SHP77 treated with DMSO at 0.1 percent for 48 hours (cell line): ENCODE measurements at regions not wholly inside any gene's neighbourhood (a gene's known extent, or its start where the extent isn't known, plus 50 kb on each side); places are given as distances from the start of the nearest gene placed in this dataset.

Source experiments
- DNase-seq: peaks from one replicate; lab custom pipeline; 2025; lab: John Stamatoyannopoulos, UW

GRCh38 chr7:47724335-47724982 lies 142.5 kb upstream of the TNS3 start:
- no peak for DNase-seq

DNA sequence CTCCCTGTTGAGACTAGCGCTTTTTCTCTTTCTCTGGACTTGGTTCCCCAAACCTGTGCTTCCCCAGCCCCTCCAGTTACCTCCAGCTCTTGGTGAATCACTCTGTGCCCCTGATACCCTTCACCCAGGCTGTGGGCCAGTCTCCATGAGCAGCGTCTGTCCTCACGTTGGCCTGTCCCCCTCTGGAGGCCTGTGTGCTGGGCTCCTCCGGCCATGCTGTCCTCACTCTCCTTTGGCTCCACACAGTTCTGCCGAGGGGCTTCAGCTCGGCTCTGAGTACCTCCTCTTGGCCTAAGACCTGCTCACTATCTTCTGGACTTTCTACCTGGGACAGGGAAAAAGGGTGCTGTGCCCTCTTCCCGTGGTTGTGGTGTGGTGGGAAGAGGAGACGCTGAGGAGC lies 140.2 kb upstream of the TNS3 start:
- no peak for DNase-seq

DNA sequence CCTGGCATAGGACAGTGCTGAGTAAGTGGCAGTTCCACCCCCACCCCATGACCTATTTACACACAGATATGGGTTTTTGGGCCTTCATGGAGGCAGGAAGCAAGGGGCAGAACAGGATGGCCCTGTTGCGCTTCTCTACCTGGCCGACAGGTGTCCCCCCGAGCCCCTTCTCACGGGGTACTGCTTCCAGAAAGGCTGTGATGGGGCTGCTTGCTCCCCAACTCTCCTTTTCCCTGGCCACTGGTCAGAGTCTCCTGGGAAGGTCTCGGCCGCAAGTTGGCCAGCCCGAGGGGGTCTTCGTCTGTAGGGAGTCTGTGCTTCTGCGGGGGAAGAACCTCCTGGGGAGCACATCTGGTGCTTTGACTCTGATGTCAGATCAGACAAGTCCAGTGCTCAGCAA lies 139.8 kb upstream of the TNS3 start:
- DNase-seq = no peak

GRCh38 chr7:47720907-47721244 lies 139.0 kb upstream of the TNS3 start:
- no peak for DNase-seq

- no peak for DNase-seq
These were observed 138.4 kb upstream of the TNS3 start for GRCh38 chr7:47720141-47720906.

- DNase-seq = no peak
These were observed 137.8 kb upstream of the TNS3 start for GRCh38 chr7:47719675-47720074.

DNA sequence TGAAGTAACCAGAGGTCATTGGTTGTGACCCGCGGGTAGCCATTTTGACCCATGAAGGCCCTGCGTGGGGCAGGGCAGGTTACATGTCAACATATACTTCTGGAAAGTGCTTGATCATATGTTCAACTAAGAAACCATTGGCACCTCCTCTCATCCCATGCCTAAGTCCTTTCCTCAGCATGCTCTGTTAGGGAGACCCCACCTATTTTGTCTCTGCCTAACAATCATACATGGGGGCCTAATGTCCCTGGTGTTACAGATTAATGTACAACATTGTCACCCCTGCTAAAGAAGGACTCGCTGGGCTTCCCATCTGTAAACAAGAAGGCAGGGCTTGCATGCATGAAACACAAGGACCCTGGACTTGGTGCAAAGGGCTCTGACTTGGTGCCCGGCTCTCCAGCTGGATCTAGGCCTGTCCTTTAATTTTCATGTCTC lies 133.7 kb upstream of the TNS3 start:
- no peak for DNase-seq

- DNase-seq = no peak
These were observed 133.0 kb upstream of the TNS3 start for GRCh38 chr7:47714669-47715607.

GRCh38 chr7:47713595-47713994 lies 131.7 kb upstream of the TNS3 start:
- no peak for DNase-seq

GRCh38 chr7:47712416-47712815 lies 130.5 kb upstream of the TNS3 start:
- no peak for DNase-seq

DNA sequence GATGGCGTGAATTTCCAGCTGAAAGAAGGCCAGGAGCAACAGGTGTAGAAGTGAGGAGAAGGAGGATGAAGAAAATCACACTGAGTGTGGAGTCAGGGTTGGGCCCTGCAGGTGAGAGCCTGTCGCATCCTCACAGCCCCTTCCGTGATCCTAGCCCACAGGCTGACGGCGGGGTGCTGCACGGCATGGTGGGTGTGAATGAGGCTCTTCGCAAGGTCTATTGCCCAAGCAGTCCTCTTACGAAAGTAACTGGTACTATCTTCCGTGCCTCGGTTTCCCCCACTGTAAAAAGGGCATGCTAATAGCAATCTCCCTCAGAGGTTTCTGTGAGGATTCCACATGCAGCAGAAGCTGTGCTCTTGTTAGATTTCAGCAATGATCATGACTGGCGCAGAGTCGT lies 129.9 kb upstream of the TNS3 start:
- no peak for DNase-seq

GRCh38 chr7:47710201-47710935 lies 128.5 kb upstream of the TNS3 start:
- DNase-seq = no peak

GRCh38 chr7:47709451-47709850 lies 127.5 kb upstream of the TNS3 start:
- DNase-seq = no peak

DNA sequence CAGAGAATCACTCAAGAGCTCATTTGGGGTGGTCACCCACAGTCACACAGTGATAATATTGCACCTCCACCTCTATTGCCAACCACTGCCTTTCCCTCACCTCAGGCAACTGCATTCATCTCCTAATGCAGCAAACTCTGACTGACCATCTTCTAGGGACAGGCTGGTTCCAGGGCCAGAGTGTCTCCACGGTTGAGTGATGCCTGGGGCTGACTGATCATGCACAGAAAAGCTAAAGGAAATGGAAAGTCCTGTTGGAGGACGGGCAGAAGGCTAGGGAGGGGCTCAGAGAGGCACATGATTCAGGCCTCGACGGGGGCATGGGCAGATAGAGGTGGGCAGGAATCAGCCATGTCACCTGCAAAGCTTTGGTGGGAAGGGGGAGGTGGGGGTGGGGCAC lies 127.1 kb upstream of the TNS3 start:
- no peak for DNase-seq

- DNase-seq = no peak
These were observed 125.7 kb upstream of the TNS3 start for GRCh38 chr7:47707583-47707982.

DNA sequence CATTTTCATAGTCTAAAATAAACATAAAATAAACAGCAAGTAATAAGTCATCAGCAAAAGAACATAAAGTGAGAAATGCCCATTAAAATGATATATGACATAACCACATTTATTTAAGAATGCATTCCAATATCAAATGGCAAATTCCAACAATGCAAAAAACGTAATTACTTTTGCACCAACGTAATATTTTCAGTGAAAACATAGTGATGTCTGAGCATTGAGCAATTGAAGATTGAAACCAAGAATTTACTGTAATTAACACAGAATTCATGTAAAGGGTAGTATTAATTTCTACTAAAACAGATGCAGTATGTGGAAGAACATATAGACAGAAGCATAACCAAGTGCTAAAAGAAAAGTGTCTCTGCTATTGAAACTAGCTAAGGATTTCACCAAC lies 123.0 kb upstream of the TNS3 start:
- no peak for DNase-seq

GRCh38 chr7:47702080-47702479 lies 120.2 kb upstream of the TNS3 start:
- DNase-seq = no peak

GRCh38 chr7:47698386-47698785 lies 116.5 kb upstream of the TNS3 start:
- DNase-seq = no peak

DNA sequence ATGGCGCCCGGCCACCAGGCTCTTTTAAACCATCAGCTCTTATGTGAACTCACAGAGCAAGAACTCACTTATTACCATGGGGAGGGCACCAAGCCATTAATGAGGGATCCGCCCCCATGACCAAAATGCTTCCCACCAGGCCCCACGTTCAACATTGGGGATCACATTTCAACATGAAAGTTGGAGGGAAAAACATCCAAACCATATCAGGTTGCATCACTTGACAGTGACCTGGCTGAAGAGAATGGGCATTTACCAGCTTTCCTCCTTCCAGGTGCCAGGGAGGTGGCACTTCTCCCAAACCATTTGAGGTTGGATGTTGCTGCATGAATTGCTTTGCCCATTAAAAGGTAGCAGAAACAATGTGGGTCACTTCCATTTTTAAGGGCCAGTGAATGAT lies 115.6 kb upstream of the TNS3 start:
- no peak for DNase-seq

- DNase-seq = no peak
These were observed 114.3 kb upstream of the TNS3 start for GRCh38 chr7:47696152-47696710.

GRCh38 chr7:47693216-47693615 lies 111.3 kb upstream of the TNS3 start:
- DNase-seq = no peak

- no peak for DNase-seq
These were observed 110.1 kb upstream of the TNS3 start for GRCh38 chr7:47691988-47692387.
